Neural progenitor cell (in vitro differentiated cells): ENCODE measurements at regions not wholly inside any gene's neighbourhood (a gene's known extent, or its start where the extent isn't known, plus 50 kb on each side); places are given as distances from the start of the nearest gene placed in this dataset.

Experiments
- DNase-seq: peaks from one replicate; pipeline ENCODE4 v3.0.0-alpha.2; 2016; ENCODE audit warnings: low spot score
- H2AFZ ChIP-seq: fragments of 200-600 bp; sonication (generic); replicated peaks from 2 replicates; pipeline ENCODE4 v1.6.1; 2016; ENCODE audit warnings: antibody characterized with exemption
- H3F3A ChIP-seq: fragments of 200-600 bp; sonication (generic); 2 replicates; pipeline ENCODE4 v1.6.1; 2016; ENCODE audit warnings: antibody characterized with exemption, low read depth
- H3K27ac ChIP-seq: fragments of 200-600 bp; sonication (generic); 2 replicates; pipeline ENCODE4 v1.5.1; 2016; ENCODE audit warnings: mild to moderate bottlenecking
- H3K27me3 ChIP-seq: fragments of 200-600 bp; sonication (generic); 2 replicates; pipeline ENCODE4 v1.6.1; 2016; ENCODE audit warnings: mild to moderate bottlenecking, moderate library complexity
- H3K36me3 ChIP-seq: fragments of 200-600 bp; sonication (generic); 2 replicates; pipeline ENCODE4 v1.5.1; 2016
- H3K4me1 ChIP-seq: fragments of 200-600 bp; sonication (generic); 2 replicates; pipeline ENCODE4 v1.6.1; 2016; ENCODE audit warnings: mixed run types
- H3K4me2 ChIP-seq: fragments of 200-600 bp; sonication (generic); 2 replicates; pipeline ENCODE4 v1.6.1; 2016
- H3K4me3 ChIP-seq: fragments of 200-600 bp; sonication (generic); 2 replicates; pipeline ENCODE4 v1.5.1; 2016
- H3K79me2 ChIP-seq: fragments of 200-600 bp; sonication (generic); 2 replicates; pipeline ENCODE4 v1.6.1; 2016; ENCODE audit warnings: low read depth
- H3K9ac ChIP-seq: fragments of 200-600 bp; sonication (generic); 2 replicates; pipeline ENCODE4 v1.6.1; 2016
- H3K9me3 ChIP-seq: fragments of 200-600 bp; sonication (generic); 2 replicates; pipeline ENCODE4 v1.5.1; 2016; ENCODE audit warnings: low read depth
- H4K20me1 ChIP-seq: fragments of 200-600 bp; sonication (generic); 2 replicates; pipeline ENCODE4 v1.6.1; 2016; ENCODE audit warnings: low read depth
- H3K27ac Mint-ChIP-seq: 3 replicates; pipeline ENCODE4 v1.8.0; 2021; ENCODE audit warnings: mixed read lengths
- H3K27me3 Mint-ChIP-seq: 2 replicates; pipeline ENCODE4 v1.8.0; 2022; ENCODE audit warnings: low read depth, mild to moderate bottlenecking, inconsistent platforms, moderate library complexity, mixed read lengths; ENCODE audit not compliant: insufficient read depth
- H3K36me3 Mint-ChIP-seq: 3 replicates; pipeline ENCODE4 v1.8.0; 2021; ENCODE audit warnings: mixed read lengths
- H3K4me1 Mint-ChIP-seq: 3 replicates; pipeline ENCODE4 v1.8.0; 2021; ENCODE audit warnings: mixed read lengths
- H3K4me3 Mint-ChIP-seq: 3 replicates; pipeline ENCODE4 v1.8.0; 2021; ENCODE audit warnings: mild to moderate bottlenecking, moderate library complexity, mixed read lengths
- H3K9me3 Mint-ChIP-seq: 3 replicates; pipeline ENCODE4 v1.8.0; 2020; ENCODE audit warnings: mixed read lengths
- CTCF ChIP-seq: fragments of 200-600 bp; sonication (generic); IDR thresholded peaks from 2 replicates; pipeline ENCODE4 v1.5.1; 2017; ENCODE audit warnings: antibody characterized with exemption, mild to moderate bottlenecking
- EZH2 ChIP-seq: fragments of 200-600 bp; sonication (generic); IDR thresholded peaks from 2 replicates; pipeline ENCODE4 v1.6.1; 2017; ENCODE audit warnings: antibody characterized with exemption, mild to moderate bottlenecking, moderate library complexity
- EZH2phosphoT487 ChIP-seq: fragments of 200-600 bp; sonication (generic); IDR thresholded peaks from 2 replicates; pipeline ENCODE4 v1.6.1; 2017; ENCODE audit warnings: antibody characterized with exemption

DNA sequence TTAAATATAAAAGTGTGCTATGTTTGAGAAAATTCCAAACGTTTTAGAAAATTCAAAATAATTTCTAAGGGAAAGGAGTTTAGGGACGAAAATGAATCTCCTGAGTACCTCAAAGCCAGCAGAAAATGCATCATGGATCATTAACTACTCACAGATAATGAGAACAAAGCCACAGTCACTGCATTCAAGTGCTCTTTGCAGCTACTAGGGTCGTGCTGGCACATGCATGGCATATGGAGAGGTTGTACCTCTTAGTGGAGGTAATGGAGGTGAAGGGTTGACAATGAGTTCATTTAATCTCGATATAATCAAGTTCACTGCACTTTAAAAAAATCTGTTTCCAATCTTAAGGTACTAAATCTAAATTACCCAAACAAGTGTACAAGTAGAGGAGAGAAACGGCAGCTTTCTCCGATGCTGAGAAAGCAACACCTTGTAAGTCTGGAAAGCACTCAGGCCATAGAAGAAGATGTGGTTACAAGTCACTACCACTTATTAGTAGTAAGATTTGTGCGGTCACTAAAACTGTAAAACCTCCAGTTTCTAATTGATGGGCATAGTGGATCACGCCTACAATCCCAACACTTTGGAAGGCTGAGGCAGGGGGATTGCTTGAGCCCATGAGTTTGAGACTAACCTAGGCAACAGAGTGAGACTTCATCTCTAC is 261.1 kb upstream of the ANO3 start:
- Mint-ChIP-seq H3K27ac (no peak overlapping the region), H3K4me3 (no peak overlapping the region), H3K27me3 (peaks cover 2% of the 10 kb centered on the region), H3K36me3 (no peaks in the 10 kb centered on the region), H3K9me3 (no peaks in the 10 kb centered on the region), H3K4me1 (no peaks in the 10 kb centered on the region)
- no peak for TF ChIP-seq CTCF
- no peak for TF ChIP-seq EZH2
- no peak for TF ChIP-seq EZH2phosphoT487
- H3K4me1 ChIP-seq: no peaks in the 10 kb centered on the region
- no peaks in the 10 kb centered on the region for H3K9me3 ChIP-seq
- H4K20me1 ChIP-seq: no peaks in the 10 kb centered on the region
- no peaks in the 10 kb centered on the region for H3K36me3 ChIP-seq
- H3F3A ChIP-seq: no peaks in the 10 kb centered on the region
- no peak overlapping the region for H3K4me2 ChIP-seq
- H3K79me2 ChIP-seq: no peaks in the 10 kb centered on the region
- no peak overlapping the region for H2AFZ ChIP-seq
- no peaks in the 10 kb centered on the region for H3K27me3 ChIP-seq
- no peak overlapping the region for H3K4me3 ChIP-seq
- H3K27ac ChIP-seq: no peak overlapping the region
- no peak overlapping the region for H3K9ac ChIP-seq
- DNase-seq: no peak

DNA sequence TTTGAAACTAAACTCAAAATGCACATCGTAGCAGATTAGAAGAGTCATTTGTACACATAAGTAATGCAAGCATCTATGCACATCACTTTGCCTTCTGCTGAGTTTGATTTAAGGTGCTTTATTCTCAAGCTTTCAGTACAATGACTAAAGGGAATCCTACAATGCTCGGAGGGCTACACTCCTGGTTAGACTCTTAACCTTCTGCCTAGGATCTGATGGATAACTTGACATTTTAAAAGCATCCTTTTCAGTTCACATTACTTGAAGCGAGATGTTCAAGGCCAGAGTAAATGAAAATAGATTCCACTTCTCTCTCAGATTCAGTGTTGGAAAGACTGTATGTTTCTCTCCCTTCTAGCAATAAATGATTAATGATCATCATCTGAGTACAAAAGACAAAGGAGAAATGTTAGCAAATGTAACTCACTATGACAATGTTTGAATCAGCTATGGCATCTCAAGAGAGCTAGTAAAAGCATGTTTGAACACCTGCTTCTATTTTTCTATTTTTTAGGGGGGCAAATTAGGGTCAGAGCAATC is 259.2 kb upstream of the ANO3 start:
- Histone ChIP-seq H3K36me3 (no peaks in the 10 kb centered on the region), H4K20me1 (no peaks in the 10 kb centered on the region), H3K9me3 (no peaks in the 10 kb centered on the region), H3K4me2 (no peak overlapping the region), H3F3A (no peaks in the 10 kb centered on the region), H3K4me1 (no peaks in the 10 kb centered on the region), H3K9ac (no peak overlapping the region), H2AFZ (no peak overlapping the region), H3K79me2 (no peaks in the 10 kb centered on the region), H3K27me3 (no peaks in the 10 kb centered on the region), H3K4me3 (no peak overlapping the region), H3K27ac (no peak overlapping the region)
- no peak for TF ChIP-seq EZH2phosphoT487
- TF ChIP-seq EZH2: no peak
- no peak for TF ChIP-seq CTCF
- H3K36me3 Mint-ChIP-seq: no peaks in the 10 kb centered on the region
- peaks cover 2% of the 10 kb centered on the region for H3K27me3 Mint-ChIP-seq
- no peak overlapping the region for H3K27ac Mint-ChIP-seq
- no peak overlapping the region for H3K4me3 Mint-ChIP-seq
- no peak for DNase-seq
- H3K9me3 Mint-ChIP-seq: no peaks in the 10 kb centered on the region
- no peaks in the 10 kb centered on the region for H3K4me1 Mint-ChIP-seq

- H3K4me1 ChIP-seq: no peaks in the 10 kb centered on the region
- Mint-ChIP-seq H3K27me3 (no peaks in the 10 kb centered on the region), H3K4me1 (no peaks in the 10 kb centered on the region), H3K27ac (no peak overlapping the region), H3K9me3 (no peaks in the 10 kb centered on the region), H3K36me3 (no peaks in the 10 kb centered on the region), H3K4me3 (no peak overlapping the region)
- H3K9me3 ChIP-seq: no peaks in the 10 kb centered on the region
- H2AFZ ChIP-seq: no peak overlapping the region
- no peaks in the 10 kb centered on the region for H3F3A ChIP-seq
- no peaks in the 10 kb centered on the region for H3K36me3 ChIP-seq
- no peak overlapping the region for H3K27ac ChIP-seq
- no peak for TF ChIP-seq CTCF
- TF ChIP-seq EZH2: no peak
- no peak for TF ChIP-seq EZH2phosphoT487
- H3K4me2 ChIP-seq: no peak overlapping the region
- no peaks in the 10 kb centered on the region for H3K27me3 ChIP-seq
- no peak overlapping the region for H3K9ac ChIP-seq
- H3K4me3 ChIP-seq: no peak overlapping the region
- H4K20me1 ChIP-seq: no peaks in the 10 kb centered on the region
- no peak for DNase-seq
- H3K79me2 ChIP-seq: no peaks in the 10 kb centered on the region
Observed at GRCh38 chr11:26073646-26074045, 258.3 kb upstream of the ANO3 start.
